WTC11 (cell line): ENCODE measurements at regions not wholly inside any gene's neighbourhood (a gene's known extent, or its start where the extent isn't known, plus 50 kb on each side); places are given as distances from the start of the nearest gene placed in this dataset.

Experiments used
- ATAC-seq: fragments of 200-7000 bp; cut with Tn5 transposase; 2 replicates; pipeline ENCODE4 v1.10.0; 2021; ENCODE audit warnings: mild to moderate bottlenecking, moderate library complexity
- CTCF ChIA-PET: fragments of 300-600 bp; sonication (Branson Sonifier 250); formaldehyde crosslinking; loops from one replicate; lab custom pipeline; 2021; ENCODE audit warnings: antibody characterized with exemption; lab: Charles Lee
- POLR2A ChIA-PET: fragments of 350-600 bp; sonication (Branson Sonifier 250); formaldehyde crosslinking; loops from one replicate; lab custom pipeline; 2021; ENCODE audit warnings: antibody characterized with exemption; lab: Charles Lee
- DNase-seq: peaks from one replicate; pipeline ENCODE4 v3.0.0; 2021; ENCODE audit warnings: low spot score
- H3K27ac Mint-ChIP-seq: 2 replicates; pipeline ENCODE4 v1.8.0; 2021; ENCODE audit warnings: mixed read lengths
- H3K27me3 Mint-ChIP-seq: 2 replicates; pipeline ENCODE4 v1.8.0; 2021; ENCODE audit warnings: low read depth, mild to moderate bottlenecking, moderate library complexity, mixed read lengths
- H3K36me3 Mint-ChIP-seq: 2 replicates; pipeline ENCODE4 v1.8.0; 2021; ENCODE audit warnings: mixed read lengths
- H3K4me1 Mint-ChIP-seq: 2 replicates; pipeline ENCODE4 v1.8.0; 2022; ENCODE audit warnings: mixed read lengths
- H3K4me3 Mint-ChIP-seq: 2 replicates; pipeline ENCODE4 v1.8.0; 2021; ENCODE audit warnings: mild to moderate bottlenecking, moderate library complexity, mixed read lengths
- H3K9me3 Mint-ChIP-seq: 2 replicates; pipeline ENCODE4 v1.8.0; 2021; ENCODE audit warnings: mixed read lengths
- ELF4 ChIP-seq: sonication (generic); formaldehyde crosslinking; IDR thresholded peaks from 2 replicates; pipeline ENCODE4 v1.8.1; 2022; ENCODE audit warnings: low read depth, mild to moderate bottlenecking, moderate library complexity, missing genetic modification reagents
- EMX1 ChIP-seq: fragments of 250-450 bp; sonication (Bioruptor Pico); IDR thresholded peaks from 2 replicates; pipeline ENCODE4 v1.8.0; 2021; ENCODE audit warnings: mild to moderate bottlenecking
- FOXP1 ChIP-seq: sonication (generic); formaldehyde crosslinking; IDR thresholded peaks from 2 replicates; pipeline ENCODE4 v1.8.0; 2022; ENCODE audit warnings: missing genetic modification reagents, mild to moderate bottlenecking, moderate library complexity, borderline replicate concordance
- NFATC4 ChIP-seq: fragments of 250-450 bp; sonication (Bioruptor Pico); IDR thresholded peaks from 2 replicates; pipeline ENCODE4 v1.9.0; 2021; ENCODE audit warnings: mild to moderate bottlenecking
- NR1H2 ChIP-seq: sonication (generic); formaldehyde crosslinking; IDR thresholded peaks from 2 replicates; pipeline ENCODE4 v1.9.0; 2021; ENCODE audit warnings: mild to moderate bottlenecking, moderate library complexity, missing genetic modification reagents
- NR3C1 ChIP-seq: sonication (generic); formaldehyde crosslinking; conservative IDR thresholded peaks from 2 replicates; pipeline ENCODE4 v1.8.1; 2023; ENCODE audit warnings: low read depth, mild to moderate bottlenecking, missing genetic modification reagents
- RORB ChIP-seq: fragments of 250-450 bp; sonication (Bioruptor Pico); IDR thresholded peaks from 2 replicates; pipeline ENCODE4 v1.9.0; 2021; ENCODE audit warnings: mild to moderate bottlenecking
- SP1 ChIP-seq: sonication (generic); formaldehyde crosslinking; conservative IDR thresholded peaks from 2 replicates; pipeline ENCODE4 v1.8.1; 2022; ENCODE audit warnings: missing genetic modification reagents
- TEAD1 ChIP-seq: sonication (generic); formaldehyde crosslinking; IDR thresholded peaks from 2 replicates; pipeline ENCODE4 v1.8.0; 2022; ENCODE audit warnings: mild to moderate bottlenecking, missing genetic modification reagents
- ZNF121 ChIP-seq: sonication (generic); formaldehyde crosslinking; IDR thresholded peaks from 2 replicates; pipeline ENCODE4 v1.8.0; 2023; ENCODE audit warnings: missing genetic modification reagents
- ZNF219 ChIP-seq: sonication (generic); formaldehyde crosslinking; IDR thresholded peaks from 2 replicates; pipeline ENCODE4 v1.8.0; 2023; ENCODE audit warnings: missing genetic modification reagents, mild to moderate bottlenecking, borderline replicate concordance
- ZNF671 ChIP-seq: fragments of 250-450 bp; sonication (Bioruptor Pico); IDR thresholded peaks from 2 replicates; pipeline ENCODE4 v1.8.0; 2021; ENCODE audit warnings: mild to moderate bottlenecking
- TF ChIP-seq, protein P1 (sequence below): sonication (generic); formaldehyde crosslinking; IDR thresholded peaks from 2 replicates; pipeline ENCODE4 v1.8.1; 2023; ENCODE audit warnings: mild to moderate bottlenecking, missing genetic modification reagents
- TF ChIP-seq, protein P2 (sequence below): sonication (generic); formaldehyde crosslinking; IDR thresholded peaks from 2 replicates; pipeline ENCODE4 v1.8.1; 2023; ENCODE audit warnings: mild to moderate bottlenecking, missing genetic modification reagents
- TF ChIP-seq, protein P3 (sequence below): sonication (generic); formaldehyde crosslinking; IDR thresholded peaks from 2 replicates; pipeline ENCODE4 v1.8.1; 2023; ENCODE audit warnings: mild to moderate bottlenecking, moderate library complexity, missing genetic modification reagents
- TF ChIP-seq, protein P4 (sequence below): sonication (generic); formaldehyde crosslinking; IDR thresholded peaks from 2 replicates; pipeline ENCODE4 v1.8.0; 2022; ENCODE audit warnings: mild to moderate bottlenecking, missing genetic modification reagents
- TF ChIP-seq, protein P5 (sequence below): sonication (generic); formaldehyde crosslinking; IDR thresholded peaks from 2 replicates; pipeline ENCODE4 v1.8.0; 2023; ENCODE audit warnings: mild to moderate bottlenecking, missing genetic modification reagents
- TF ChIP-seq, protein P6 (sequence below): fragments of 250-450 bp; sonication (Bioruptor Pico); IDR thresholded peaks from 2 replicates; pipeline ENCODE4 v2.1.2; 2022; ENCODE audit warnings: mild to moderate bottlenecking, moderate library complexity

DNA sequence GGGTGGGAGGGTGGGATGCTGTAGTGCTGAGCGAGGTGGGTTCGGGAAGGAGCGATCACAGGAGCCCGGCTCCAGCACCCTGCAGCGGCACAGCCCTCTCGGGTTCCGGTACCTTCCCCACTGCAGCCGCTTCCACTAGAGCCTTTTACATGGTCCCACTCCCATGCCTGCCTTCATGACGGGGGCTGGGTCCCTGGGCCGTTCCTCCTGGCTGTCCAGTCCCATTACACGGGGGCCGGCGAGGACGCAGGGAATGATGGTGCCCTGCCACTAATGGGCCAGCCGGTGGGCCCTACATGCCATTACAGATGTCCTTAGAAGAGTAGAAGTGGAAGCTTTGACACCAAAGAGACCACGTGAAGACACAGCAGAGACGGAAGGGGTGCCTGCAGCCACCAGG, 104.6 kb upstream of the PPP1R26 start:
- ATAC-seq (no peak), DNase-seq (no peak)
- no peak overlapping the region for H3K27ac Mint-ChIP-seq
- POLR2A ChIA-PET, result no interaction called here
- no peaks in the 10 kb centered on the region for H3K9me3 Mint-ChIP-seq
- no peaks in the 10 kb centered on the region for H3K27me3 Mint-ChIP-seq
- H3K36me3 Mint-ChIP-seq, result no peaks in the 10 kb centered on the region
- H3K4me1 Mint-ChIP-seq, result peaks cover 15% of the 10 kb centered on the region
- H3K4me3 Mint-ChIP-seq, result no peak overlapping the region
- TF ChIP-seq NR3C1 (no peak), RORB (CRISPR knock-in tag) (no peak), NR1H2 (CRISPR knock-in tag) (no peak), ZNF671 (no peak), FOXP1 (CRISPR knock-in tag) (no peak), EMX1 (no peak), ELF4 (CRISPR knock-in tag) (no peak), ZNF219 (no peak)
- TF ChIP-seq, protein P1, sequence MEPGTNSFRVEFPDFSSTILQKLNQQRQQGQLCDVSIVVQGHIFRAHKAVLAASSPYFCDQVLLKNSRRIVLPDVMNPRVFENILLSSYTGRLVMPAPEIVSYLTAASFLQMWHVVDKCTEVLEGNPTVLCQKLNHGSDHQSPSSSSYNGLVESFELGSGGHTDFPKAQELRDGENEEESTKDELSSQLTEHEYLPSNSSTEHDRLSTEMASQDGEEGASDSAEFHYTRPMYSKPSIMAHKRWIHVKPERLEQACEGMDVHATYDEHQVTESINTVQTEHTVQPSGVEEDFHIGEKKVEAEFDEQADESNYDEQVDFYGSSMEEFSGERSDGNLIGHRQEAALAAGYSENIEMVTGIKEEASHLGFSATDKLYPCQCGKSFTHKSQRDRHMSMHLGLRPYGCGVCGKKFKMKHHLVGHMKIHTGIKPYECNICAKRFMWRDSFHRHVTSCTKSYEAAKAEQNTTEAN (CRISPR knock-in tag), result no peak
- TF ChIP-seq, protein P2, sequence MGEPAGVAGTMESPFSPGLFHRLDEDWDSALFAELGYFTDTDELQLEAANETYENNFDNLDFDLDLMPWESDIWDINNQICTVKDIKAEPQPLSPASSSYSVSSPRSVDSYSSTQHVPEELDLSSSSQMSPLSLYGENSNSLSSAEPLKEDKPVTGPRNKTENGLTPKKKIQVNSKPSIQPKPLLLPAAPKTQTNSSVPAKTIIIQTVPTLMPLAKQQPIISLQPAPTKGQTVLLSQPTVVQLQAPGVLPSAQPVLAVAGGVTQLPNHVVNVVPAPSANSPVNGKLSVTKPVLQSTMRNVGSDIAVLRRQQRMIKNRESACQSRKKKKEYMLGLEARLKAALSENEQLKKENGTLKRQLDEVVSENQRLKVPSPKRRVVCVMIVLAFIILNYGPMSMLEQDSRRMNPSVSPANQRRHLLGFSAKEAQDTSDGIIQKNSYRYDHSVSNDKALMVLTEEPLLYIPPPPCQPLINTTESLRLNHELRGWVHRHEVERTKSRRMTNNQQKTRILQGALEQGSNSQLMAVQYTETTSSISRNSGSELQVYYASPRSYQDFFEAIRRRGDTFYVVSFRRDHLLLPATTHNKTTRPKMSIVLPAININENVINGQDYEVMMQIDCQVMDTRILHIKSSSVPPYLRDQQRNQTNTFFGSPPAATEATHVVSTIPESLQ, result no peak
- TF ChIP-seq, protein P3, sequence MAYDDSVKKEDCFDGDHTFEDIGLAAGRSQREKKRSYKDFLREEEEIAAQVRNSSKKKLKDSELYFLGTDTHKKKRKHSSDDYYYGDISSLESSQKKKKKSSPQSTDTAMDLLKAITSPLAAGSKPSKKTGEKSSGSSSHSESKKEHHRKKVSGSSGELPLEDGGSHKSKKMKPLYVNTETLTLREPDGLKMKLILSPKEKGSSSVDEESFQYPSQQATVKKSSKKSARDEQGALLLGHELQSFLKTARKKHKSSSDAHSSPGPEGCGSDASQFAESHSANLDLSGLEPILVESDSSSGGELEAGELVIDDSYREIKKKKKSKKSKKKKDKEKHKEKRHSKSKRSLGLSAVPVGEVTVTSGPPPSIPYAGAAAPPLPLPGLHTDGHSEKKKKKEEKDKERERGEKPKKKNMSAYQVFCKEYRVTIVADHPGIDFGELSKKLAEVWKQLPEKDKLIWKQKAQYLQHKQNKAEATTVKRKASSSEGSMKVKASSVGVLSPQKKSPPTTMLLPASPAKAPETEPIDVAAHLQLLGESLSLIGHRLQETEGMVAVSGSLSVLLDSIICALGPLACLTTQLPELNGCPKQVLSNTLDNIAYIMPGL, result no peak
- TF ChIP-seq, protein P4, sequence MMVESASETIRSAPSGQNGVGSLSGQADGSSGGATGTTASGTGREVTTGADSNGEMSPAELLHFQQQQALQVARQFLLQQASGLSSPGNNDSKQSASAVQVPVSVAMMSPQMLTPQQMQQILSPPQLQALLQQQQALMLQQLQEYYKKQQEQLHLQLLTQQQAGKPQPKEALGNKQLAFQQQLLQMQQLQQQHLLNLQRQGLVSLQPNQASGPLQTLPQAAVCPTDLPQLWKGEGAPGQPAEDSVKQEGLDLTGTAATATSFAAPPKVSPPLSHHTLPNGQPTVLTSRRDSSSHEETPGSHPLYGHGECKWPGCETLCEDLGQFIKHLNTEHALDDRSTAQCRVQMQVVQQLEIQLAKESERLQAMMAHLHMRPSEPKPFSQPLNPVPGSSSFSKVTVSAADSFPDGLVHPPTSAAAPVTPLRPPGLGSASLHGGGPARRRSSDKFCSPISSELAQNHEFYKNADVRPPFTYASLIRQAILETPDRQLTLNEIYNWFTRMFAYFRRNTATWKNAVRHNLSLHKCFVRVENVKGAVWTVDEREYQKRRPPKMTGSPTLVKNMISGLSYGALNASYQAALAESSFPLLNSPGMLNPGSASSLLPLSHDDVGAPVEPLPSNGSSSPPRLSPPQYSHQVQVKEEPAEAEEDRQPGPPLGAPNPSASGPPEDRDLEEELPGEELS (CRISPR knock-in tag), result no peak
- TF ChIP-seq, all 79 proteins: peak for 0
- CTCF ChIA-PET, result no interaction called here

DNA sequence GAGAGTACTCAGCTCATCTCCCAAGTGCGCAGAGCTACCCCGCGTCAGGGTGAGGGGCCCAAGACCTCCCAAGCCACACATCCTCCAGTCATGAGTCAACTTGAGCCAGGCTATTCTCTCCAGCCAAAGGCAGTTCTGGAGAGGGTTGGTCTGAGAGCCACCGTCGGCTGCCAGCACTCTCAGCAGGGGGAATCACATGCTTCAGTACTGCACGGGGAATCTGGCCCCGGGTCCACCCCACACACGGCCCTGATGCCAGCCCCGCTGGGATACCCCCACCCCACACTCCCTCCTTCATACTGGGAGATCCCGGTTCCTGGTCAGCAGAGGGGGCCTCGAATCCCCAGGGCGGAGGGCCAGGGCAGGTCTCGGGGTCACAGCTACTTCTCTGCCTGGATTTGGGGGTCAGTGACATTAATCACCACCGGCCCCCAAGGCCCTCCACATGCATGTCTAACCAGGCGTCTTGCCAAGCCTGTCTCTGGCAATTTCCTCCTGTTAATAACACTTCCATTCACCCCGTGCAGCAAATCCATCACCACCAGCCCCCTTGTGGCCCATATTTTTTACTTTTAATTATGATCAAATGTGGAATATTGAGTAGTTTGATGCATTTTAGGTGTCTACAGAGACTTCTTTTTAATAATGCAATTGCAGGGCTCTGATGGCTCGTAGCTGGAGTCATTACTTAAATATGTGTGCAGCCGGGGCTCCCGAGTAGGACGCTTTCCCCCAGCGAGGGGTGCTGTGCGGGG, 102.9 kb upstream of the PPP1R26 start:
- Mint-ChIP-seq H3K27me3 (no peaks in the 10 kb centered on the region), H3K4me3 (no peak overlapping the region), H3K9me3 (peaks cover 3% of the 10 kb centered on the region; the same call in 1 of the 2 replicates), H3K4me1 (peaks cover 9% of the 10 kb centered on the region), H3K36me3 (no peaks in the 10 kb centered on the region), H3K27ac (no peak overlapping the region)
- ATAC-seq (no peak), DNase-seq (no peak)
- ChIA-PET CTCF (interaction anchor here (1.2 kb wide), 1 partner anchor 32 kb away, joined by 3 read pairs; no protein-coding TSS in a partner anchor), POLR2A (interaction anchor here (0.6 kb wide), 1 partner anchor 12 kb away, joined by 5 read pairs; no protein-coding TSS in a partner anchor)
- TF ChIP-seq NFATC4 (no peak), TEAD1 (CRISPR knock-in tag) (no peak), SP1 (no peak), ZNF121 (CRISPR knock-in tag) (no peak)
- TF ChIP-seq, protein P5, sequence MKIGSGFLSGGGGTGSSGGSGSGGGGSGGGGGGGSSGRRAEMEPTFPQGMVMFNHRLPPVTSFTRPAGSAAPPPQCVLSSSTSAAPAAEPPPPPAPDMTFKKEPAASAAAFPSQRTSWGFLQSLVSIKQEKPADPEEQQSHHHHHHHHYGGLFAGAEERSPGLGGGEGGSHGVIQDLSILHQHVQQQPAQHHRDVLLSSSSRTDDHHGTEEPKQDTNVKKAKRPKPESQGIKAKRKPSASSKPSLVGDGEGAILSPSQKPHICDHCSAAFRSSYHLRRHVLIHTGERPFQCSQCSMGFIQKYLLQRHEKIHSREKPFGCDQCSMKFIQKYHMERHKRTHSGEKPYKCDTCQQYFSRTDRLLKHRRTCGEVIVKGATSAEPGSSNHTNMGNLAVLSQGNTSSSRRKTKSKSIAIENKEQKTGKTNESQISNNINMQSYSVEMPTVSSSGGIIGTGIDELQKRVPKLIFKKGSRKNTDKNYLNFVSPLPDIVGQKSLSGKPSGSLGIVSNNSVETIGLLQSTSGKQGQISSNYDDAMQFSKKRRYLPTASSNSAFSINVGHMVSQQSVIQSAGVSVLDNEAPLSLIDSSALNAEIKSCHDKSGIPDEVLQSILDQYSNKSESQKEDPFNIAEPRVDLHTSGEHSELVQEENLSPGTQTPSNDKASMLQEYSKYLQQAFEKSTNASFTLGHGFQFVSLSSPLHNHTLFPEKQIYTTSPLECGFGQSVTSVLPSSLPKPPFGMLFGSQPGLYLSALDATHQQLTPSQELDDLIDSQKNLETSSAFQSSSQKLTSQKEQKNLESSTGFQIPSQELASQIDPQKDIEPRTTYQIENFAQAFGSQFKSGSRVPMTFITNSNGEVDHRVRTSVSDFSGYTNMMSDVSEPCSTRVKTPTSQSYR (CRISPR knock-in tag), result no peak
- TF ChIP-seq, protein P6, sequence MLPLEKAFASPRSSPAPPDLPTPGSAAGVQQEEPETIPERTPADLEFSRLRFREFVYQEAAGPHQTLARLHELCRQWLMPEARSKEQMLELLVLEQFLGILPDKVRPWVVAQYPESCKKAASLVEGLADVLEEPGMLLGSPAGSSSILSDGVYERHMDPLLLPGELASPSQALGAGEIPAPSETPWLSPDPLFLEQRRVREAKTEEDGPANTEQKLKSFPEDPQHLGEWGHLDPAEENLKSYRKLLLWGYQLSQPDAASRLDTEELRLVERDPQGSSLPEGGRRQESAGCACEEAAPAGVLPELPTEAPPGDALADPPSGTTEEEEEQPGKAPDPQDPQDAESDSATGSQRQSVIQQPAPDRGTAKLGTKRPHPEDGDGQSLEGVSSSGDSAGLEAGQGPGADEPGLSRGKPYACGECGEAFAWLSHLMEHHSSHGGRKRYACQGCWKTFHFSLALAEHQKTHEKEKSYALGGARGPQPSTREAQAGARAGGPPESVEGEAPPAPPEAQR, result no peak
